Erythroblast (primary cell): ENCODE measurements at regions not wholly inside any gene's neighbourhood (a gene's known extent, or its start where the extent isn't known, plus 50 kb on each side); places are given as distances from the start of the nearest gene placed in this dataset.

ENCODE experiments used
- GATA1 ChIP-seq: IDR thresholded peaks from 2 replicates; pipeline ENCODE4 v1.6.1; 2011; ENCODE audit warnings: low read depth, mild to moderate bottlenecking, control low read depth, low read length, moderate library complexity
- POLR2A ChIP-seq: IDR thresholded peaks from 2 replicates; pipeline ENCODE4 v1.6.1; 2011; ENCODE audit warnings: mild to moderate bottlenecking, low read length

- TF ChIP-seq POLR2A (no peak), GATA1 (no peak)
Observed at GRCh38 chr6:146975093-146975492, 229.1 kb upstream of the STXBP5 start.
